Testis (tissue), 2 donors: ENCODE measurements at regions not wholly inside any gene's neighbourhood (a gene's known extent, or its start where the extent isn't known, plus 50 kb on each side); places are given as distances from the start of the nearest gene placed in this dataset.

Experiments
- POLR2A ChIP-seq: fragments of 450-650 bp; IDR thresholded peaks from one replicate; pipeline ENCODE4 v1.6.1; 2017; ENCODE audit warnings: antibody characterized with exemption, mild to moderate bottlenecking, moderate library complexity
- TF ChIP-seq, protein P1 (sequence below), 3 experiments: fragments of 450-650 bp in 2 of 3; fragments of 200-600 bp in 1 of 3; sonication (generic) in 1 of 3; IDR thresholded peaks; one replicate each; pipeline ENCODE4 v1.5.1; 2016 to 2019; ENCODE audit warnings: antibody characterized with exemption in 3 of 3, mild to moderate bottlenecking in 2 of 3, moderate library complexity in 1 of 3

DNA sequence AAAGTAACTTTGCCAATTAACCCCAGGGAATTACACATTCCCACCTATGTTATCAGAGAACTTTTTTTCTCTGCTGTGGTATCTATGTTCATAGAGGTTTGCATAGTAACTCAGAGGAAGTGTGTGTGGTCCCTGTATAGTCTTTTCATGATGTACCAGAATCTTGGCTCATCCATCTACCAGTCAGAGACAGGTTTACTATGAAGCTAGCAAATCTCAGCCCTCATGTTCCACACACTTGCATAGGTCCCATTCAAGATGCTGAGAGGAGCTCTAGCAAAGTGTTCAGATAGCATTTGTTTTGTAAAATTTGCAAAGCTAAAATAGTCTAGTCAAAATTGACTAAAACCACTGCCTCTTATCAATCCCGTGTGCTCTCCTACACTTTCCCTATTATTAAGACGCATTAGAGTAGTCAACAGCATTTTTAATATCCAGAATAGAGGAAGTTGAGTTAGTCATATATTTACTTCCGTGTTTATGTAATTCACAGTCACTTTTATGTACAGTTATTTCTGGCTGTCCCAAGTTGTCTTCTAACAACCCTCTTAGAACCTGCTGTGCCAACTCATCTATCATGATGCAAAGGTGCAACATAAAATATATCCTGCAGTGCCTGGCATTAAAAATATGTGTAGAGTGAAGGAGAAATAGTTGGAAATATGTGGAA is 184.2 kb downstream of the FAM76B start:
- TF ChIP-seq, protein P1, sequence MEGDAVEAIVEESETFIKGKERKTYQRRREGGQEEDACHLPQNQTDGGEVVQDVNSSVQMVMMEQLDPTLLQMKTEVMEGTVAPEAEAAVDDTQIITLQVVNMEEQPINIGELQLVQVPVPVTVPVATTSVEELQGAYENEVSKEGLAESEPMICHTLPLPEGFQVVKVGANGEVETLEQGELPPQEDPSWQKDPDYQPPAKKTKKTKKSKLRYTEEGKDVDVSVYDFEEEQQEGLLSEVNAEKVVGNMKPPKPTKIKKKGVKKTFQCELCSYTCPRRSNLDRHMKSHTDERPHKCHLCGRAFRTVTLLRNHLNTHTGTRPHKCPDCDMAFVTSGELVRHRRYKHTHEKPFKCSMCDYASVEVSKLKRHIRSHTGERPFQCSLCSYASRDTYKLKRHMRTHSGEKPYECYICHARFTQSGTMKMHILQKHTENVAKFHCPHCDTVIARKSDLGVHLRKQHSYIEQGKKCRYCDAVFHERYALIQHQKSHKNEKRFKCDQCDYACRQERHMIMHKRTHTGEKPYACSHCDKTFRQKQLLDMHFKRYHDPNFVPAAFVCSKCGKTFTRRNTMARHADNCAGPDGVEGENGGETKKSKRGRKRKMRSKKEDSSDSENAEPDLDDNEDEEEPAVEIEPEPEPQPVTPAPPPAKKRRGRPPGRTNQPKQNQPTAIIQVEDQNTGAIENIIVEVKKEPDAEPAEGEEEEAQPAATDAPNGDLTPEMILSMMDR (IDR thresholded peaks at IDR 0.05): no peak
- no peak for TF ChIP-seq POLR2A
